GM18868 (cell line): ENCODE measurements at regions not wholly inside any gene's neighbourhood (a gene's known extent, or its start where the extent isn't known, plus 50 kb on each side); places are given as distances from the start of the nearest gene placed in this dataset.

Experiments used
- ATAC-seq: cut with Tn5 transposase; IDR thresholded peaks from one replicate; pipeline ENCODE4 v1.9.1; 2021; ENCODE audit warnings: mild to moderate bottlenecking, moderate library complexity; ENCODE audit not compliant: unreplicated experiment

- ATAC-seq: no peak
Observed at GRCh38 chr20:39627765-39628164, 665.6 kb downstream of the DHX35 start.

GRCh38 chr20:39624316-39624715, 662.2 kb downstream of the DHX35 start:
- no peak for ATAC-seq

GRCh38 chr20:39623584-39624234, 661.6 kb downstream of the DHX35 start:
- no peak for ATAC-seq

- ATAC-seq: no peak
Observed at GRCh38 chr20:39619271-39619785, 657.2 kb downstream of the DHX35 start.

- no peak for ATAC-seq
Observed at GRCh38 chr20:39611901-39612300, 649.8 kb downstream of the DHX35 start.

- ATAC-seq: no peak
Observed at GRCh38 chr20:39607141-39607540, 645.0 kb downstream of the DHX35 start.

- ATAC-seq: no peak
Observed at GRCh38 chr20:39605908-39606307, 643.8 kb downstream of the DHX35 start.

- ATAC-seq: no peak
Observed at GRCh38 chr20:39605361-39605760, 643.2 kb downstream of the DHX35 start.

GRCh38 chr20:39603219-39603618, 641.1 kb downstream of the DHX35 start:
- ATAC-seq: no peak

- no peak for ATAC-seq
Observed at GRCh38 chr20:39602649-39603048, 640.5 kb downstream of the DHX35 start.

GRCh38 chr20:39600871-39601270, 638.7 kb downstream of the DHX35 start:
- ATAC-seq: no peak

- ATAC-seq: no peak
Observed at GRCh38 chr20:39600156-39600555, 638.0 kb downstream of the DHX35 start.

- no peak for ATAC-seq
Observed at GRCh38 chr20:39596554-39596953, 634.4 kb downstream of the DHX35 start.

- no peak for ATAC-seq
Observed at GRCh38 chr20:39592371-39592770, 630.2 kb downstream of the DHX35 start.

- ATAC-seq: no peak
Observed at GRCh38 chr20:39588148-39588757, 626.1 kb downstream of the DHX35 start.

GRCh38 chr20:39581034-39581433, 618.9 kb downstream of the DHX35 start:
- ATAC-seq: no peak

- ATAC-seq: no peak
Observed at GRCh38 chr20:39576771-39577170, 614.6 kb downstream of the DHX35 start.

GRCh38 chr20:39574061-39574460, 611.9 kb downstream of the DHX35 start:
- ATAC-seq: no peak

- ATAC-seq: no peak
Observed at GRCh38 chr20:39571171-39571570, 609.0 kb downstream of the DHX35 start.

- ATAC-seq: peak; percentile 79
Observed at GRCh38 chr20:39568109-39568508, 606.0 kb downstream of the DHX35 start.

GRCh38 chr20:39563349-39563748, 601.2 kb downstream of the DHX35 start:
- ATAC-seq: peak; percentile 70

- ATAC-seq: no peak
Observed at GRCh38 chr20:39554341-39554740, 592.2 kb downstream of the DHX35 start.

- ATAC-seq: no peak
Observed at GRCh38 chr20:39553120-39553519, 591.0 kb downstream of the DHX35 start.
